GM21381 (cell line): ENCODE measurements at regions not wholly inside any gene's neighbourhood (a gene's known extent, or its start where the extent isn't known, plus 50 kb on each side); places are given as distances from the start of the nearest gene placed in this dataset.

ENCODE experiments used
- ATAC-seq: cut with Tn5 transposase; IDR thresholded peaks from one replicate; pipeline ENCODE4 v1.9.1; 2021; ENCODE audit warnings: mild to moderate bottlenecking, moderate library complexity; ENCODE audit not compliant: unreplicated experiment

DNA sequence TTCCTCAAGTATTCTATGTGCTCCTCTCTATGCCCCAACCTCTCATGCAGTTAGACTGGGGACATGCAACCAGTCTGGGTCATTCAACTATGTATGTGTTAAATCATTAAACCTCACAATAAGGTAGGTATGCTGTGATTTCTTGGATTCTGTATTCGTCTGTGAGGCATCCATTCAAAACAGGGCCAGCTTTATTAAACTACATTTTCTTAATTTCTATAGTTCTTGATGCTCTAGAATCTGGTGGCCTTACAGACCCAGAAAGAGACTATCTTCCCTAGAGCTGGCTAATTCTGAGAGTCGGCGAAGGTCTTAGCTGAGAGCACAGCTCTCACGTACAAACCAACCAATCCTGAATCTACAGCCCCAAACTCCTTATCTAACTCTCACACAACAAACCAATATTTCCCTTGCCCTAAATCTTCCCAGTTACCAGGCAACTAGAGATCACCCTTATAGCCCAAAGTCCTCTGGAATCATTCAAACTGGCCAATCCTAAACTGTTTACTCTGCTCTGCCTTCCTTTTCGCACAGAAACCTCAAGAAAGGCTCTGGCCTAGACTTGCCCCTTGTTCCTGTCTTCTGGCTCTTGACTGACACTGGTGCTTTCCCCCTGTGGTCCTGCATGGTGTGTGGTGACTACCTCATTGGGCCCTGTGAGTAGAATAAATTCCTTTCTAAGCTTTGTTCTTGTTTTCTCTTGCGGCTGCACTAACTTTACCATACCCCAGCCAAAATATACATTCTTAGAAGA lies 203.5 kb upstream of the TET2 start:
- ATAC-seq = peak; percentile 73

DNA sequence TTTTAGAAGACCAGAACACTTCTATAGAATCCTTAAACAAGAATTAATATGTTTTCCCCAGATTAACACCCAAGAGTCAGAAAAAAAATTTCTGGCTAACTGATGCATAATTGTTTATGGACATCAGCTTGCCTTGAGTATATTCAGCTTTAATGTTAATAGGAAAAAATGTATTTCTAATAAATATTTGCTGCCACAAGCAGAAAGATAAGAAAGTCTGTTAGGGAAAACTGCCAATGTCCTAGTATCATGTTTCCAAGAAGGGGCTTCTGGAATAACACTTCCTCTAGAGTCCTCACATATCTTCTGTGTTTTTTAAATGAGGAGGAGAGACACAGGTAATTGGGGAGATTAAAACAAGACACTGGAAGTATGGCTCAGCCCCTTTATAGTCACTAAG lies 202.1 kb upstream of the TET2 start:
- no peak for ATAC-seq

DNA sequence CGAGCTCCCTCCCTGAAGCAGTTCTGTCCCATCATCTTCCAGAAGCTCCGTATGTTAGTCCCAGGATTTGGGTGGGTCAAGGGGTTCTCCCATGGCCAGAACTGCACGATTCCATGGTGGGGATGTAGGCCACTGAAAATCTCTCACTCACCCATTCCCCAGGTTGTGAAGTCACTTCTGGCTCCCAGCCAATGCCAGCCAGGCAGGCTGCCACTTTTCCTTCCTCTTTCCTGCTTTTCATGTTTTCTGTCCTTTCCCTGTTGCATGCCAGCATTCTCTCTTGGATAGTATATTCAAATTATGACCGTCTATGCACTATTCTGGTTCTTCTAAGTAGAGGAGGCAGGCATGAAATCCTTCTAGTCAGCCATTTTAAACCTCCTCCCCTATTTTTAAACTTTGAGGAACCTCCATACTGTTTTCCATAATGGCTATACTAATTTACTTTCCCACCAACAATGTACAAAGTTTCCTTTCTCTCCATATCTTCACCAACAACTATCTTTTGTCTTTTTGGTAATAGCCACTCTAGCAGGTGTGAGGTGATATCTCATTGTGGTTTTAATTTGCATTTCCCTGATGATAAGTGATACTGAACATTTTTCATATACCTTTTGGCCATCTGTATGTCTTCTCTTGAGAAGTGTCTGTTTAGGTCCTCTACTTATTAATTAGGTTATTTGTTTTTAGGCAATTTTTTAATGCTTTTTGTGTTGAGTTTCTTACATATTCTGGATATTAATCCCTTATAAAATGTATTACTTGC lies 182.1 kb upstream of the TET2 start:
- peak; percentile 36 for ATAC-seq

DNA sequence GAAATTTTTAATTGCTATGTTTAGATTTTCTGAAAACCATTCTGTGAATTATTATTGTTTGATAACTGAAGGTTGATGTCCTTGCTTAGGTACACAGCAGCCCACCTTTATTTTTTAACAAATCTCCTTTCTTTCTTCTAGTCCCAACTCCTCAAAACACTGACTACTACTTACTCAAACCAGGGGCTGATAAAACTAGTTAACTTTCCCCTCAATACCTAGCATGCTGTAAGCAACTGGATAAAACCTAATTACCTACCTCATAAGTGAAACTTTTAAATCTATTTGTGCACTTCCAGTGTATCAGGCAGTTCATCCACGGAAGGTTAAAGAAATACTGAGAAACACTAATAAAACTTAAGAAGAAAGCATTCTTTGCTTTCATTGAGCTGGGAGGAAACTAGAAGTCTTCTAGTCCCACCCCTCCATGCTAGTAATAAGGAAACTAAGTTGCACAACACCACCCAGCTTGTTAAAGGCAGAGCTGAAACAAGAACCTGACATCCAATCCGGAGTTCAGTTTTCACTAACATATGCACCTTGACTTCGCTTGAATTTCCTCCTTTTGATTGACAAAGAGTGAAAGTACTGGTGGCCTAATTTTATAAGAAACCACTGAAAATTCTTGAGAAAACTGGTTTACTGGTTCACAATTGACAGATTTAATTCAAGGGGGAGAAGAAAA lies 180.2 kb upstream of the TET2 start:
- peak; percentile 95 for ATAC-seq

DNA sequence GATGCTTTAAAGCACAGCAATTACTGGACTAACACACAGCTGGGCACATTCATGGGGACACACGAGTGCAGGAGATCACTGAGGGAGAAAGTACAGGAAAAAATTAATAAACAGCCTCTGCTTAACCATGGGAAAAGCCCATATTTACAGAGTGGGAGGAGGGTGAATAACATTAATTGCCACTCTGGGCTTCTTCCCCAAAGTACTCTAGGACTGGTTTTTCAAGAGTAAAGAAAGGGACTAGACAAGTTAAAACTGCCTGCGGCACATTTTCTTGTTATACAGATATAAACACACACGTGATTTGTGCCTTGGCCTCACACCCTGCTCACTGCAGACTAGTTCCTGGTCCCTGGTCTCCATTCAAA lies 179.7 kb upstream of the TET2 start:
- ATAC-seq = peak; percentile 24

DNA sequence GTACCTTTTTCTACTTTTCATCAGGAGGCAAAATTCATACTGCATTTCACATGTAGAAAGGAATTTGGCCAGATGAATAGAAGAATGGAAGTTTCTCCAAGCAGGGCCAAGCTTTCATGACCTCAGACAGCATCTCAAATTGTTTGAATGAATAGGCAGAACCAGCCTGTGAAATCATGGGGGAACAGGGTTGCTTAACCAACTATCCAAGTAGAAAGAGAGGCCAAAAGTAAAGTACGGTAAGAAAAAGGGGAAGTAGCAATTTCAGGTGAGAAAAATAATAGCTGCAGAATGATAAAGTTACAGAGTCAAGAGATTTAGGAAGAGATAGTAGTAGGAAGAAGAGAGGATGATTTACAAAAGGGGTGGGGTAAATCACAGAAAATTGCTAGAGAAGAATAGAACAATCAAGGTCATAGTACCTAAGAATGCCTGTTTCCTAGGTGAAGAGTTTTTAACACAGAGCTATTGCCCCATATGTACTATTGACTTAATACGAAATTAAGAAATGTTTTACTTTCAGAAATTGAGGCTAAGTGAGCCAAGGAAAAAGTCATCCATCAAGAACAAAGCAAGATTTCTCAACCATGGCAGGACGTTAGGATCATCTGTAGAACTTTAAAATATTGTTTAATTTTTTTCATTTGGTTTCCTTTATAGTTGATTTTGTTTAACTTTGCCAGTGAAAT lies 177.1 kb upstream of the TET2 start:
- no peak for ATAC-seq

DNA sequence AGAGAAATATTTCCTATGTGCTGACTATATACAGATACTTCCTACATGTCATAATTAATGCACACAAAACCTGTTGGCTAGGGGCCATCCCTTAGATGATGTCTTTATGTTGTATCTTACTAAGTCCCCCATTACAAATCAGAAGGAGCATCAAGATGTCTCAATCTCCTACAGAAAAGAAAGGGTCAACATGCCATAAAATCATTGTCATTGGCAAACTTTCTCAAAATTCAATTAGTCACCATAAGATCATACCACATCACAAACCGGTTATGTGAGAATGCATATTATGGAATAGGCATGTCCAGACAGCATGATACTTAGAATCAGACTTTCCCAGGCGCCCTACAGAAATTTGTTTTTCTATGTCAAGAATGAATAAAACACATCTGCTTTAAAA lies 175.2 kb upstream of the TET2 start:
- ATAC-seq = no peak

DNA sequence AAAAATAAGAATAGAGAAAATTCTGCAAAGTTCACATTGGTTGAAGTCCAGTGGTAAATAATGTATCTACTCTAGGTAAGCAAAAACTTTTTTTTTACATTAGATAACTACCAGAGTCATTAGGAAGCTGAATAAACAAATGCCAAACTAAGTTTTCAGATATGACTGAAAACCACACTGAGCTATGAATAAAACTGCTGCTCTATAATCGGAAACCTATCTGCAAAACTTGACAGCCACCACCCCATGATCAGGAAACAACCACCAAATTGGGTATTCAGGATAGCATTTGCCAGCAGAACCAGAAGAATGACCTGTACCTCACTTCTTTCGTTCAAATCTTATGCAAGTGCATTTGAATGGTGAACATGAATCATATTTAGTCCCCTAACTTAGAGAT lies 173.0 kb upstream of the TET2 start:
- peak; percentile 40 for ATAC-seq

DNA sequence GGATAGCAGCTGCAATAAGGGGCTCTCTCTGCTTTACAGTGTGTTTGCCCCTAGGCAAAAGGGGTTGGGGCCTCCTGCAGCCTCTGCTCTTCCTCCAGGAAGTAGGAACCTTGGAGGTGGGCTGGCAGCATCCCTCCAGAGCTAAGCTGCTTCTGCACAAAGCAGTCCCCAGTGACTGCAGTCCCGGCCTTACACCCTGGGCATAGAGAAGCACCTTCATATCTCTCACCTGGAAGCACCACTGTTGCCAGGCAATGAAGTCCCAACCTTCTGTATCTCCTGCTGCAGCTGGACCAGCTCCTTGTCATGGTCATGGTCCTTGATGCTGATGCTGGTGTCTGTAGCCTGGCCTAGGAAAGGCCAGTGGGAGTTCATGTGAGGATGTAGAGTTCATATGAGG lies 171.1 kb upstream of the TET2 start:
- no peak for ATAC-seq

DNA sequence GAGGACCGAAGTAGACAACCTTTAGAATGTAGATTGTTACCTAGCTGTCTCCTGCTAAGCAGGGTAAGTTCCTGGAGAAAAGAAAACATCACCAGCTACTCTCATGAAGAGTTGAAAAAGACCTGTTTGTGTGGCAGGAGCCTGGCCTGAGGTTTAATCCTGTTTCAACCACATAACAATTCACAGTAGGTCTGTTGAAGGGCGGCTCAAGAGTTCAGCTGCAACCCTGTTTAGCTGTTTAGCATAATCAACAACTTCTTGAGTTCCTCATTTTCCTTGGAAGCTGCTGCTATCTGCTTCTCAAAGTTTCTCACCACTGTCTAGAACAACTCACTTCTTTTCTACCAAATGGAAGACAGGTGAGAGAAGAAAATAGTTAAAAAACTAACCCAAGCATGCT lies 170.4 kb upstream of the TET2 start:
- ATAC-seq = peak; percentile 57

DNA sequence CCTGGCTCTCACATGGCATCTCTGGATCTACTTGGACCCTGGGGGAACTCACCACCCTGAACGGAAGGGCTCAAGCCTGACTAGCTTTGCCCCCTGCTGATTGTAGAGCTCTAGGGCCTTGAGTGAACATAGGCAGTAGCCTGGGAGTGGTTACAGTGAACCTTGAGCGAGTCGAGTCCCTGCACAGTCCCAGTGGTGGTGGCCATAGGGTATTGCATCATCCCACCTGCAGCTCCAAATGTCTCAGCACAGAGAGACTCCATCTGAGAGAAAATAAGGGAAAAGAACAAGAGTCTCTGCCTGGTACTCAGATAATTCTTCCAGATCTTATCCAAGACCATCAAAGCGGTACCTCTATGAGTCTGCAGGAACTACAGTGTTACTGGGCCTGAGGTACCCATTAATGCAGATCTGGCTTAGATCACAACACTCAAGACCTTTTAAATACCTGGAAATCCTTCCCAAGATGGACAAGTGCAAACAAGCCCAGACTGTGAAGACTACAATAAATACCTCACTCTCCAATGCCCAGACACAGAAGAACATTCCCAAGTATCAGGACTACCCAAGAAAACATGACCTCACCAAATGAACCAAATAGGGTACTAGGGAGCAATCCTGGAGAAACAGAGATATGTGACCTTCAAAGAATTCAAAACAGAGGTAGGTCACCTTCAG lies 167.5 kb upstream of the TET2 start:
- no peak for ATAC-seq

DNA sequence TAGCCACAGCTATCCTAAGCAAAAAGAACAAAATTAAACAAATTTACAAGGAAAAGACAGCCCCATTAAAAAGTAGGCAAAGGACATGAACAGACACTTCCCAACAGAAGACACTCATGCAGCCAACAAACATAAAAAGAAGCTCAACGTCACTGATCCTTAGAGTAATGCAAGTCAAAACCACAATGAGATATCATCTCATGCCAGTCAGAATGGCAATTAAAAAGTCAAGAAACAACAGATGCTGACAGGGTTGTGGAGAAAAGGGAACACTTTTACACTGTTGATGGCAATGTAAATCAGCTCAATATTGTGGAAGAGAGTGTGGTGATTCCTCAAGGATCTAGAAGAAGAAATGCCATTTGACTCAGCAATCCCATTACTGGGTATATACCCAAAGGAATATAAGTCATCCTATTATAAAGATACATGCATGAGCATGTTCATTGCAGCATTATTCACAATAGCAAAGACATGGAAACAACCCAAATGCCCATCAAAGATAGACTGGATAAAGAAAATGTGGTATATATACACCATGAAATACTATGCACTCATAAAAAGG lies 163.0 kb upstream of the TET2 start:
- ATAC-seq = no peak

DNA sequence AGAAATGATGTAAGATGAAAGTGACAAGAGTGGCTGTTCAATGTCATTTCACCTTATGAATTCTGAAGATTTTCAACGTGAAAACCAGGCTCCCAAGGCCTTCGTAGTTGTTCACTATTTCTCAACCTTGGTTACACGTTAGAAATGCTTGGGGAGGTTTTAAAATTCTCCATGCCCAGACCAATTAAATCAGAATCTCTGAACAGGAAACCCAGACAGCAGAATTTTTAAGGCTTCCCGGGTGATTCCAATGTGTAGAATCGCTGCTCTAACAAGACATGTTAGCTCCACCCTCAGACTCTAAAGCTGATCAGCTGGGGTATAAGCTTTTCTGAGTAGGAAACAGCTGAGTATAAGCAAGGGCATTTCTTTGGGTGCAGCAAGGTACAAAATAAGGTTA lies 160.4 kb upstream of the TET2 start:
- no peak for ATAC-seq

DNA sequence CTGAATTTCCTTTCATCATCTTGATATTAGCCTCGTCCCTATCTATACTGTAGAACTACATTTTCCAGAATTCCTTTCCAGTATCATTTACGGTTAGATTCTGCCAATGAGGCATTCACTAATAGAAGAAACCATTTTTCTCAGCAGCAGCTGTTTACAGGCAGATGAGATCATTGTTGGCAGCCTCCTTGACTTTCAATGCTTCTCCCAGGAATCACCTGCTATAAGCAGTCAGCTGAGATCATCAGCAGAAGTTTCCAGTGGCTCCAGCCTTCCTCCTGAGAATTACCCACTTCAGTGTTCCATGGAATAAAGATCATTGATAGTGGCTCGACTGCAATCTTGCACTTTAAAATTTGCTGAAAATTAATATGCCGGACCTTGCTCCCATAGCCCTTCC lies 157.3 kb upstream of the TET2 start:
- ATAC-seq = no peak

DNA sequence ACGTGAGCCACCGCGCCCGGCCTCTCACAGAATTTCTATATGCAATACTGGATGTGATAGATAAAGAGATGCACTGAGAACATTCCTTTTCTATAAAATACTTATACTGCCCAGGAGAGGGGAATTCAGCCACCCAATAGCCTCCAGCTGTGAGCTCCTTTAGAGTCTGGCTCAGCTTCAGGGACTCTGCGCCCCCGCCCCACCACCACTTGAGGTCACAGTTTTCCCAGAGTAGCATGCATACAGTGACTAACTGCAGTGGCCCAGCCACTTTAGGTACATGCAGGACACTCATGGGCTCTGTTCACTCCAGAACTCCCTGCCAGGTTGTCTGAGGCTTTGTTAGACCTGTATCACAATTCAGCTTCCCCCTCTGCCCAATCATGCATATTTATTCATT lies 144.4 kb upstream of the TET2 start:
- no peak for ATAC-seq

DNA sequence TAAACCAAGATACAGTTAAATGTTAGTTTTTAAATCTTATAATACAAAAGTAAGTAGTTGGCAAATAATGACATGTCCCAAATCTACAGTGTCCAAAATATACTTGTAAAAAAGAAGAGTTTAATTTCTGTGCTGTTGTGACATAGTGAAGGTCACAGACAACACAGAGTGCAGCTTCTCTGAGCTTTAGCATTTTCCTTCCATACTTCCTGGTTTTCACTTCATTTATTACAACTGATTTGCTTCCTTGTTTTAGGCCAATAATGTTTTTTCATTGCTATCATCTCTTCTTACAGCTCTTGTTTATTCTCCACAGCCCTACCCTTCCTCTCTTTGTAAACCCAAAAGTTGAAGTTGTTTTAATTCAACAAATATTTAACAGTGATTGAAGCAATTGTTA lies 132.4 kb upstream of the TET2 start:
- ATAC-seq = no peak

DNA sequence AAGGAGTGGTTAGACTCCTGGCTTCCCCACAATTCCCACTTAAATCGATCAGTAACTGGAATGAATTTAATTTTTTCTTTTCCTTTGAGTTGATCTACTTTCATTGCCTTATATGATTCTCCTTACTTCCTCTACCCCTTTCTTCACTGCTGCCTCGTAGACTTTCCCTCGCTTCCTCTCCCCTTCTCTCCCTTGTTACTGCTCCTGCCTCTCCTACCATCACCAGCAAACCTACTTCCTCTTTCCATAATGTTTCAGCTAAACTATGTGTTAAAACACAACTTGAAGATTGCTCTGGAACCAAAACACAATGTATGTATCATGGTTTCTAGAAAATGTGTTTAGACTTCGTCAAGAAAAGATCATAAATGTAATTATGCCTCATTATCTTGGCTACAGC lies 132.0 kb upstream of the TET2 start:
- ATAC-seq = no peak

DNA sequence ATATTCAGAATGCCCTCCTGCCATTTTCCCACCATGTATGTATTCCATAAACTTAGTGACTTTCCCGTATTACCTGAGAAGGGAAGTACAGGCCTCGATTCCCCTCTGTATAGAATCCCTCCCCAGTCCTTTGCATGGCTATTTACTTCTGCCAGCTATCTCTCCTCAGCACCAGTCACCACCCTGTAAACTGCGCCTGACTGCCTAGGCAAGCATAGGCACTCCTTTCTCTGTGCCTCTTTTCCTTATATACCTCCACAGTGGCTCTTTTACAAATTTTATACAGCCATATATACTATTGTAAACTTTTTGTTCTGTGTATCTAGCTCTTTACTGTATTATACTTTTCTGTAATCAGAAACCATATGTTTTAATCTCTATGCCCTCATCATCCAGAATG lies 130.9 kb upstream of the TET2 start:
- ATAC-seq = no peak

DNA sequence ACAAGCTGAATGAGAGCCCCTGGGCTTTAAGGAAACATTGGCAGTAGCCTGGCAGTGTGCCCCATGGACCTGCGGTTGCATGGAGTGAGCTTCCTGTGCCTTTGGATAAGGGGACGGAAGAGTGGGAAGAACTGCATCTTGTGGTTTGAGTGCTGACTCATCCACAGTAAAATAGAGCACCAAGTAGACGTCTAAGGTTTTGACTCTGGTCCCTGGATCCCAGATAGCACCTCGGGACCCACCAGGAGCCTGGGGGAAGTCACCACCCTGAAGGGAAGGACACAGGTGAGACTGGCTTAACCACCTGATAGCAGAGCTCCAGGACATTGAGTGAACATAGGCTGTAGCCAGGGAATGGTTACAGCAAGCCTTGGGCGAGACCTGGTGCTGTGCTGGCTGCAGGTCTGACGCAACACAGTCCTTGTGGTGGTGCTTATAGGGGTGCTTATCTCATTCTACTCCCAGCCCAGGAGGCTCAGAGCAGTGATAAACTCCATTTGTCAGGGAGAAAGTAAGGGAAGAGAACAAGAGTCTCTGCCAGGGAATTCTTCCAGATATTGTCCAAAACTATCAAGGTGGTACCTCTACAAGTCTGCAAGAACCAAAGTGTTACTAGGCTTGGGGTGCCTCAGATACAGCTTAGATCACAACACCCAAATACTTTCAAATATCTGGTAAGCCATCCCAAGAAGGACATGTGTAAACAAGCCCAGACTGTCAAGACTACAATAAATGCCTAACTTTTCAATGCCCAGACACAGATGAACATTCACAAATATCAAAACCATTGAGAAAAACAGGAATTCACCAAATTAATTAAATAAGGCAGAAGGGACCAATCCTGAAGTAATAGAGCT lies 123.6 kb upstream of the TET2 start:
- ATAC-seq = no peak

DNA sequence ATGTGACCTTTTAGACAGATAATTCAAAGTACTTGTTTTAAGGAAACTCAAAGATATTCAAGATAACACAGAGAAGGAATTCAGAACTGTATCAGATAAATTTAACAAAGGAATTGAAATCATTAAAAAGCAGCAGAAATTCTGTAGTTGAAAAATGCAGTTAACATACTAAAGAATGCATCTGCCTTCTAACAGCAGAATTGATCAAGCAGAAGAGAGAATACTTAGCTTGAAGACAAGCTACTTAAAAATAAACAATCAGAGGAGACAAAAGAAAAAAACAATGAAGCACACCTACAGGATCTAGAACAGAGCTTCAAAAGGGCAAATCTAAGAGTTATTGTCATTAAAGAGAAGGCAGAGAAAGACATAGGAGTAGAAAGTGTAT lies 123.0 kb upstream of the TET2 start:
- ATAC-seq = no peak
